Activated CD4-positive, alpha-beta T cell treated with anti-CD3 and anti-CD28 coated beads, Interleukin-2, amount 10 ng/mL, durations not matched to agents 7 days and 5 days (primary cell): ENCODE measurements at regions not wholly inside any gene's neighbourhood (a gene's known extent, or its start where the extent isn't known, plus 50 kb on each side); places are given as distances from the start of the nearest gene placed in this dataset.
"Not testable (repeated sequence)": the region's sequence is repeated elsewhere in the genome, so short reads cannot be mapped to it uniquely, and the experiment has no call there.

Experiments
- CTCF ChIA-PET: fragments of 350-600 bp; sonication (Branson Sonifier 250); formaldehyde crosslinking; loops from one replicate; lab custom pipeline; 2021; ENCODE audit warnings: antibody characterized with exemption; lab: Charles Lee
- POLR2A ChIA-PET: fragments of 350-600 bp; sonication (Branson Sonifier 250); formaldehyde crosslinking; loops from one replicate; lab custom pipeline; 2021; ENCODE audit warnings: antibody characterized with exemption; lab: Charles Lee
- DNase-seq: peaks from one replicate; pipeline ENCODE4 v3.0.0-alpha.2; 2020
- H3K27ac Mint-ChIP-seq: one replicate; pipeline ENCODE4 v1.8.0; 2021; ENCODE audit warnings: mild to moderate bottlenecking, moderate library complexity, mixed read lengths
- H3K27me3 Mint-ChIP-seq: one replicate; pipeline ENCODE4 v1.8.0; 2021; ENCODE audit warnings: mixed read lengths
- H3K36me3 Mint-ChIP-seq: one replicate; pipeline ENCODE4 v1.8.0; 2021; ENCODE audit warnings: low read depth, mixed read lengths
- H3K4me1 Mint-ChIP-seq: one replicate; pipeline ENCODE4 v1.8.0; 2021; ENCODE audit warnings: mixed read lengths
- H3K4me3 Mint-ChIP-seq: one replicate; pipeline ENCODE4 v1.8.0; 2021; ENCODE audit warnings: mild to moderate bottlenecking, moderate library complexity, mixed read lengths
- H3K9me3 Mint-ChIP-seq: one replicate; pipeline ENCODE4 v1.8.0; 2021; ENCODE audit warnings: mixed read lengths

DNA sequence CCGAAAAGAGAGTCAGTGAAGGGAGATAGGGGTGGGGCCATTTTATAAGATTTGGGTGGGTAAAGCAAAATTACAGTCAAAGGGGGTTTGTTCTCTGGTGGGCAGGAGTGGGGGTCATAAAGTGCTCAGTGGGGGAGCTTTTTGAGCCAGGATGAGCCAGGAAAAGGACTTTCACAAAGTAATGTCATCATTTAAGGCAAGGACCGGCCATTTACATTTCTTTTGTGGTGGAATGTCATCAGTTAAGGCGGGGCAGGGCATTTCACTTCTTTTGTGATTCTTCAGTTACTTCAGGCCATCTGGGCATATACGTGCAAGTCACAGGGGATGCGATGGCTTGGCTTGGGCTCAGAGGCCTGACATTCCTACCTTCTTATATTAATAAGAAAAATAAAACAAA is 511.6 kb downstream of the GRIN2A start:
- H3K27ac Mint-ChIP-seq, H3K36me3 Mint-ChIP-seq, H3K4me1 Mint-ChIP-seq, DNase-seq, POLR2A ChIA-PET, H3K27me3 Mint-ChIP-seq, H3K4me3 Mint-ChIP-seq, H3K9me3 Mint-ChIP-seq: not testable (repeated sequence)
- CTCF ChIA-PET: interaction anchor here (1.2 kb wide), 1 partner anchor 11 kb away, joined by 4 read pairs; no protein-coding TSS in a partner anchor

DNA sequence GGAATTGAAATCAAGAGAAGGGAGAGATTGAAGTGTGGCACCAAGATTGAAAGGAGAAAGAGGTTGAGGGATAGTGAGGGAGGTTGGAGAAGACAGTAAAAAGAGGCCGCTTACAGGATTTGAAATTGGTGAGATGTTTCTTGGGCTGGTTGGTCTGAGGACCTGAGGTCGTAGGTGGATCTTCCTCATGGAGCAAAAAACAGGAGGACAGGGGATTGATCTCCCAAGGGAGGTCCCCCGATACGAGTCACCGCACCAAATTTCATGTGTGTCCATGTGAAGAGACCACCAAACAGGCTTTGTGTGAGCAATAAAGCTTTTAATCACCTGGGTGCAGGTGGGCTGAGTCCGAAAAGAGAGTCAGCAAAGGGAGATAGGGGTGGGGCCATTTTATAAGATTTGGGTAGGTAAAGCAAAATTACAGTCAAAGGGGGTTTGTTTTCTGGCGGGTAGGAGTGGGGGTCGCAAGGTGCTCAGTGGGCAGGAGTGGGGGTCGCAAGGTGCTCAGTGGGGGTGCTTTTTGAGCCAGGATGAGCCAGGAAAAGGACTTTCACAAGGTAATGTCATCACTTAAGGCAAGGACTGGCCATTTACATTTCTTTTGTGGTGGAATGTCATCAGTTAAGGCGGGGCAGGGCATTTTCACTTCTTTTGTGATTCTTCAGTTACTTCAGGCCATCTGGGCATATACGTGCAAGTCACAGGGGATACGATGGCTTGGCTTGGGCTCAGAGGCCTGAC is 505.5 kb downstream of the GRIN2A start:
- POLR2A ChIA-PET, H3K9me3 Mint-ChIP-seq, H3K27me3 Mint-ChIP-seq, CTCF ChIA-PET, H3K4me1 Mint-ChIP-seq, H3K4me3 Mint-ChIP-seq, H3K27ac Mint-ChIP-seq, DNase-seq, H3K36me3 Mint-ChIP-seq: not testable (repeated sequence)

GRCh38 chr16:9677301-9677653 is 505.0 kb downstream of the GRIN2A start:
- H3K27me3 Mint-ChIP-seq: no peaks in the 10 kb centered on the region
- ChIA-PET CTCF (no interaction called here), POLR2A (no interaction called here)
- no peaks in the 10 kb centered on the region for H3K4me1 Mint-ChIP-seq
- H3K4me3 Mint-ChIP-seq: no peak overlapping the region
- no peaks in the 10 kb centered on the region for H3K36me3 Mint-ChIP-seq
- no peak overlapping the region for H3K27ac Mint-ChIP-seq
- no peaks in the 10 kb centered on the region for H3K9me3 Mint-ChIP-seq
- no peak for DNase-seq

GRCh38 chr16:9679213-9679767 is 502.9 kb downstream of the GRIN2A start:
- Mint-ChIP-seq H3K9me3 (peaks cover 13% of the 10 kb centered on the region), H3K4me3 (no peak overlapping the region), H3K27ac (no peak overlapping the region), H3K27me3 (no peaks in the 10 kb centered on the region), H3K36me3 (no peaks in the 10 kb centered on the region), H3K4me1 (no peaks in the 10 kb centered on the region)
- POLR2A ChIA-PET: no interaction called here
- CTCF ChIA-PET: no interaction called here
- DNase-seq: no peak

GRCh38 chr16:9680019-9680655 is 502.1 kb downstream of the GRIN2A start:
- Mint-ChIP-seq H3K9me3 (peaks cover 13% of the 10 kb centered on the region), H3K36me3 (no peaks in the 10 kb centered on the region), H3K27ac (no peak overlapping the region), H3K4me1 (no peaks in the 10 kb centered on the region), H3K27me3 (no peaks in the 10 kb centered on the region), H3K4me3 (no peak overlapping the region)
- POLR2A ChIA-PET: no interaction called here
- CTCF ChIA-PET: no interaction called here
- DNase-seq: no peak

DNA sequence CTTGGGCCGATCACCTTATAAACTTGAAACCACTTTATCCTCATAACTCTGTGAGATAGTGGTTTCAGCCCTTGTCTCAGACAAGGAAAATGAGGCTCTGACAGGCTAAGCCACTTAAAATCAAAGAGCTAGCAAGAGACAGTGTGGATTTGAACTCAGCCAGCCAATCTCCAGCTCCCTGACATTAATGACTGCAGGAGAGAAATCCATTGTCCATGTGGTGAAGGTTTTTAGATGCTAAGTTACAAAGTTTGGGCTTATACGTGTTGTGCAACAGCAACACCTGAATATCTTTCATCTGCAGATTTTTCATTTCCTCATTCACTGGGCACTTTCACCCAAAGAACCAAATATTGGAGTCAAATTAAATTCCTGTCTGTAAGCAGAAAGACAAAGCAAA is 501.3 kb downstream of the GRIN2A start:
- CTCF ChIA-PET: interaction anchor here (1.1 kb wide), 1 partner anchor 10 kb away, joined by 4 read pairs; no protein-coding TSS in a partner anchor
- H3K27me3 Mint-ChIP-seq: no peaks in the 10 kb centered on the region

GRCh38 chr16:9681508-9681907 is 500.7 kb downstream of the GRIN2A start:
- ChIA-PET CTCF (interaction anchor here (1.0 to 1.1 kb wide), 2 partner anchors 11 kb away, joined by 4 read pairs; no protein-coding TSS in a partner anchor), POLR2A (no interaction called here)
- no peak overlapping the region for H3K4me3 Mint-ChIP-seq
- no peak overlapping the region for H3K27ac Mint-ChIP-seq
- no peaks in the 10 kb centered on the region for H3K36me3 Mint-ChIP-seq
- H3K9me3 Mint-ChIP-seq: peaks cover 13% of the 10 kb centered on the region
- no peak for DNase-seq
- no peaks in the 10 kb centered on the region for H3K27me3 Mint-ChIP-seq
- no peaks in the 10 kb centered on the region for H3K4me1 Mint-ChIP-seq

More for the DNA sequence above, 501.3 kb downstream of the GRIN2A start:
- POLR2A ChIA-PET: no interaction called here
- Mint-ChIP-seq H3K4me3 (no peak overlapping the region), H3K36me3 (no peaks in the 10 kb centered on the region), H3K9me3 (peaks cover 13% of the 10 kb centered on the region), H3K27ac (no peak overlapping the region), H3K4me1 (no peaks in the 10 kb centered on the region)
- DNase-seq: no peak

GRCh38 chr16:9682320-9682719 is 499.9 kb downstream of the GRIN2A start:
- DNase-seq: no peak
- Mint-ChIP-seq H3K4me3 (no peak overlapping the region), H3K4me1 (no peaks in the 10 kb centered on the region), H3K27me3 (no peaks in the 10 kb centered on the region), H3K9me3 (peaks cover 13% of the 10 kb centered on the region), H3K36me3 (no peaks in the 10 kb centered on the region), H3K27ac (no peak overlapping the region)
- POLR2A ChIA-PET: no interaction called here
- CTCF ChIA-PET: interaction anchor here (1.0 kb wide), 1 partner anchor 10 kb away, joined by 4 read pairs; no protein-coding TSS in a partner anchor

DNA sequence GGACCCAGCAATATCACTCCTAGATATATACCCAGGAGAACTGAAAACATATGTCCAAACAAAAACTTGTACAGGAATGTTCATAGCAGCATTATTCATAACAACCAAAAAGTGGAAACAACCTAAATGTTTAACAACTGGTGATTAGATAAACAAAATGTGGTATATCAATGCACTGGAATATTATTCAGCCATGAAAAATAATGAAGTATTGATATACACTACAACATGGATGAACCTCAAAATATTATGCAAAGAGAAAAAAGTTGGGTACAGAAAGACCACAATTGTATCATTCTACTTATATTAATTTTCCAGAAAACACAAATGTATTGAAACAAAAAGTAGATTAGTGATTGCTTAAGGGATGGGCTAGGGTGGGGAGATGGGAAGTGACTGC is 498.6 kb downstream of the GRIN2A start:
- DNase-seq: no peak
- ChIA-PET POLR2A (no interaction called here), CTCF (interaction anchor here (0.6 kb wide), 1 partner anchor 771 kb away, joined by 3 read pairs; no protein-coding TSS in a partner anchor)
- Mint-ChIP-seq H3K4me3 (no peak overlapping the region), H3K9me3 (peaks cover 13% of the 10 kb centered on the region), H3K27ac (no peak overlapping the region), H3K4me1 (no peaks in the 10 kb centered on the region), H3K27me3 (no peaks in the 10 kb centered on the region), H3K36me3 (no peaks in the 10 kb centered on the region)

GRCh38 chr16:9687737-9688319 is 494.4 kb downstream of the GRIN2A start:
- Mint-ChIP-seq H3K36me3 (no peaks in the 10 kb centered on the region), H3K9me3 (peaks cover 11% of the 10 kb centered on the region), H3K4me1 (no peaks in the 10 kb centered on the region), H3K27ac (no peak overlapping the region), H3K4me3 (no peak overlapping the region), H3K27me3 (no peaks in the 10 kb centered on the region)
- DNase-seq: no peak
- CTCF ChIA-PET: no interaction called here
- POLR2A ChIA-PET: no interaction called here

- no peaks in the 10 kb centered on the region for H3K4me1 Mint-ChIP-seq
- H3K27me3 Mint-ChIP-seq: no peaks in the 10 kb centered on the region
- ChIA-PET POLR2A (no interaction called here), CTCF (no interaction called here)
- no peak overlapping the region for H3K4me3 Mint-ChIP-seq
- H3K9me3 Mint-ChIP-seq: no peaks in the 10 kb centered on the region
- no peaks in the 10 kb centered on the region for H3K36me3 Mint-ChIP-seq
- no peak overlapping the region for H3K27ac Mint-ChIP-seq
- no peak for DNase-seq
Observed at GRCh38 chr16:9689597-9689996, 492.6 kb downstream of the GRIN2A start.

- CTCF ChIA-PET: no interaction called here
- H3K4me1 Mint-ChIP-seq: no peaks in the 10 kb centered on the region
- H3K27ac Mint-ChIP-seq: no peak overlapping the region
- POLR2A ChIA-PET: no interaction called here
- no peaks in the 10 kb centered on the region for H3K36me3 Mint-ChIP-seq
- DNase-seq: no peak
- H3K9me3 Mint-ChIP-seq: no peaks in the 10 kb centered on the region
- no peaks in the 10 kb centered on the region for H3K27me3 Mint-ChIP-seq
- H3K4me3 Mint-ChIP-seq: no peak overlapping the region
Observed at GRCh38 chr16:9695152-9695551, 487.1 kb downstream of the GRIN2A start.
